ENCODE measurements at regions not wholly inside any gene's neighbourhood (a gene's known extent, or its start where the extent isn't known, plus 50 kb on each side); places are given as distances from the start of the nearest gene placed in this dataset.

GRCh38 chr5:5826911-5827310 lies 404.4 kb downstream of the ICE1 start:
- Mint-ChIP-seq H3K27me3 (ENCODE audit: low read depth) (no peaks in the 10 kb centered on the region), H3K4me3 (no peak overlapping the region), H3K4me1 (peaks cover 5% of the 10 kb centered on the region), H3K36me3 (peaks cover 2% of the 10 kb centered on the region), H3K27ac (no peak overlapping the region), H3K9me3 (peaks cover 10% of the 10 kb centered on the region)
- no peak for TF ChIP-seq CTCF (IDR thresholded peaks at IDR 0.05; ENCODE audit: unreplicated experiment)
- no peak for DNase-seq (ENCODE audit: low spot score in 2 of 2, unreplicated experiment in 2 of 2)

GRCh38 chr5:5822729-5823257 lies 400.3 kb downstream of the ICE1 start:
- Mint-ChIP-seq H3K36me3 (no peaks in the 10 kb centered on the region), H3K4me3 (no peak overlapping the region), H3K4me1 (peaks cover 11% of the 10 kb centered on the region), H3K27ac (no peak overlapping the region), H3K27me3 (ENCODE audit: low read depth) (no peaks in the 10 kb centered on the region), H3K9me3 (no peaks in the 10 kb centered on the region)
- no peak for DNase-seq (ENCODE audit: low spot score in 2 of 2, unreplicated experiment in 2 of 2)
- no peak for TF ChIP-seq CTCF (IDR thresholded peaks at IDR 0.05; ENCODE audit: unreplicated experiment)

- Mint-ChIP-seq H3K36me3 (no peaks in the 10 kb centered on the region), H3K4me3 (no peak overlapping the region), H3K9me3 (no peaks in the 10 kb centered on the region), H3K27ac (no peak overlapping the region), H3K27me3 (ENCODE audit: low read depth) (peaks cover 6% of the 10 kb centered on the region), H3K4me1 (peaks cover 7% of the 10 kb centered on the region)
- DNase-seq (ENCODE audit: low spot score in 2 of 2, unreplicated experiment in 2 of 2): no peak
- TF ChIP-seq CTCF (IDR thresholded peaks at IDR 0.05; ENCODE audit: unreplicated experiment): no peak
Measured at GRCh38 chr5:5816960-5817359, 394.5 kb downstream of the ICE1 start.

- no peak for DNase-seq (ENCODE audit: low spot score in 2 of 2, unreplicated experiment in 2 of 2)
- Mint-ChIP-seq H3K4me3 (no peak overlapping the region), H3K9me3 (no peaks in the 10 kb centered on the region), H3K27ac (no peak overlapping the region), H3K36me3 (no peaks in the 10 kb centered on the region), H3K27me3 (ENCODE audit: low read depth) (peaks cover 8% of the 10 kb centered on the region), H3K4me1 (no peaks in the 10 kb centered on the region)
- TF ChIP-seq CTCF (IDR thresholded peaks at IDR 0.05; ENCODE audit: unreplicated experiment): no peak
Measured at GRCh38 chr5:5813441-5813840, 391.0 kb downstream of the ICE1 start.

GRCh38 chr5:5810461-5810860 lies 388.0 kb downstream of the ICE1 start:
- Mint-ChIP-seq H3K4me3 (no peak overlapping the region), H3K9me3 (no peaks in the 10 kb centered on the region), H3K4me1 (no peaks in the 10 kb centered on the region), H3K36me3 (no peaks in the 10 kb centered on the region), H3K27ac (no peak overlapping the region), H3K27me3 (ENCODE audit: low read depth) (peaks cover 8% of the 10 kb centered on the region)
- DNase-seq (ENCODE audit: low spot score in 2 of 2, unreplicated experiment in 2 of 2): no peak
- TF ChIP-seq CTCF (IDR thresholded peaks at IDR 0.05; ENCODE audit: unreplicated experiment): no peak

- no peak for DNase-seq (ENCODE audit: low spot score in 2 of 2, unreplicated experiment in 2 of 2)
- Mint-ChIP-seq H3K4me3 (no peak overlapping the region), H3K27ac (no peak overlapping the region), H3K4me1 (no peaks in the 10 kb centered on the region), H3K36me3 (no peaks in the 10 kb centered on the region), H3K27me3 (ENCODE audit: low read depth) (peaks cover 3% of the 10 kb centered on the region), H3K9me3 (peaks cover 8% of the 10 kb centered on the region)
- no peak for TF ChIP-seq CTCF (IDR thresholded peaks at IDR 0.05; ENCODE audit: unreplicated experiment)
Measured at GRCh38 chr5:5805916-5806315, 383.4 kb downstream of the ICE1 start.

Measured in mesothelial cell of epicardium (in vitro differentiated cells).